ENCODE measurements at regions not wholly inside any gene's neighbourhood (a gene's known extent, or its start where the extent isn't known, plus 50 kb on each side); places are given as distances from the start of the nearest gene placed in this dataset.

GRCh38 chr6:14390805-14391204, 273.2 kb downstream of the CD83 start:
- TF ChIP-seq, protein P1, sequence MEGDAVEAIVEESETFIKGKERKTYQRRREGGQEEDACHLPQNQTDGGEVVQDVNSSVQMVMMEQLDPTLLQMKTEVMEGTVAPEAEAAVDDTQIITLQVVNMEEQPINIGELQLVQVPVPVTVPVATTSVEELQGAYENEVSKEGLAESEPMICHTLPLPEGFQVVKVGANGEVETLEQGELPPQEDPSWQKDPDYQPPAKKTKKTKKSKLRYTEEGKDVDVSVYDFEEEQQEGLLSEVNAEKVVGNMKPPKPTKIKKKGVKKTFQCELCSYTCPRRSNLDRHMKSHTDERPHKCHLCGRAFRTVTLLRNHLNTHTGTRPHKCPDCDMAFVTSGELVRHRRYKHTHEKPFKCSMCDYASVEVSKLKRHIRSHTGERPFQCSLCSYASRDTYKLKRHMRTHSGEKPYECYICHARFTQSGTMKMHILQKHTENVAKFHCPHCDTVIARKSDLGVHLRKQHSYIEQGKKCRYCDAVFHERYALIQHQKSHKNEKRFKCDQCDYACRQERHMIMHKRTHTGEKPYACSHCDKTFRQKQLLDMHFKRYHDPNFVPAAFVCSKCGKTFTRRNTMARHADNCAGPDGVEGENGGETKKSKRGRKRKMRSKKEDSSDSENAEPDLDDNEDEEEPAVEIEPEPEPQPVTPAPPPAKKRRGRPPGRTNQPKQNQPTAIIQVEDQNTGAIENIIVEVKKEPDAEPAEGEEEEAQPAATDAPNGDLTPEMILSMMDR (IDR thresholded peaks at IDR 0.05; ENCODE audit: insufficient read depth, low read depth, low read length) = no peak
- no peak for TF ChIP-seq EZH2 (IDR thresholded peaks at IDR 0.05; ENCODE audit: insufficient read depth, low read length)
